ENCODE measurements at regions not wholly inside any gene's neighbourhood (a gene's known extent, or its start where the extent isn't known, plus 50 kb on each side); places are given as distances from the start of the nearest gene placed in this dataset.

DNA sequence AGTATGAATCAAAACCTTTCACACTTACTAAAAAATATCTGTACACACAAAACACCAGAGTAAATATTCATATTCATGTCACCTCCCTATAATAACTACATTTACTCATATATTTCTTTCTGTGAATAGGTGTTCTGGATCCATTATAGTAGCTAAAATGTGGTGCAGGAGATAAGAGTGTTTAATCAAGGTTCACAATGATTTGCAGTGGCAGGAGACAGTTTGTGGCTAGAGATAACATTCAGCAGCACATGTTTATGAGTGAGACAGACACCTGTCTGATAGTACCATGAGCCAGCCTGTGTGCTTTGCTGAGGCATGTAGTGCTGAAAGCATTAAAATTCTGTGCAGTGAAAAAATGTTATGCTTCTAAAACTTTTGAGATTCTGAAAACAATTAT is 410.3 kb downstream of the SRGAP2C start:
- H3K4me3 ChIP-seq (ENCODE audit: insufficient read depth, low read depth, low read length): no peak overlapping the region
- in situ Hi-C loops (cut with MboI; ENCODE audit: low sequenced_read_pairs): no loop called here
- no peaks in the 10 kb centered on the region for H3K27me3 ChIP-seq (ENCODE audit: control insufficient read depth, insufficient read depth, low read length)
- no peak overlapping the region for H2BK20ac ChIP-seq (ENCODE audit: low read depth, low read length)
- no peak overlapping the region for H2AK5ac ChIP-seq (ENCODE audit: low read depth, low read length)
- ATAC-seq (ENCODE audit: low read depth) (no peak), DNase-seq (no peak)
- H2BK5ac ChIP-seq (ENCODE audit: low read depth, low read length, poor library complexity, severe bottlenecking): no peak overlapping the region
- no peaks in the 10 kb centered on the region for H3K79me1 ChIP-seq (ENCODE audit: low read depth in 1 of 2, low read length in 2 of 2)
- intact Hi-C loops (cut with micrococcal nuclease): loop anchor here (5.0 kb wide), 1 partner anchor 78 kb away; no protein-coding TSS in a partner anchor
- H2AK9ac ChIP-seq (replicated peaks; ENCODE audit: low read depth, low read length, poor library complexity): no peak overlapping the region
- TF ChIP-seq CEBPB (IDR thresholded peaks at IDR 0.05; ENCODE audit: low read depth, low read length) (no peak), FOS (IDR thresholded peaks at IDR 0.05; ENCODE audit: low read depth, low read length) (no peak), NFE2L2 (IDR thresholded peaks at IDR 0.05; ENCODE audit: low read depth, low read length) (no peak), MXI1 (IDR thresholded peaks at IDR 0.05; ENCODE audit: borderline replicate concordance, low read depth, low read length) (no peak), POLR2A (IDR thresholded peaks at IDR 0.05; ENCODE audit: low read depth, low read length) (no peak), RFX5 (IDR thresholded peaks at IDR 0.05; ENCODE audit: low read depth, low read length) (no peak), MAFK (IDR thresholded peaks at IDR 0.05; ENCODE audit: low read depth, low read length) (no peak), MAZ (IDR thresholded peaks at IDR 0.05; ENCODE audit: borderline replicate concordance, low read depth, low read length) (no peak), BHLHE40 (IDR thresholded peaks at IDR 0.05; ENCODE audit: low read depth, low read length) (no peak)
- TF ChIP-seq, protein P1, sequence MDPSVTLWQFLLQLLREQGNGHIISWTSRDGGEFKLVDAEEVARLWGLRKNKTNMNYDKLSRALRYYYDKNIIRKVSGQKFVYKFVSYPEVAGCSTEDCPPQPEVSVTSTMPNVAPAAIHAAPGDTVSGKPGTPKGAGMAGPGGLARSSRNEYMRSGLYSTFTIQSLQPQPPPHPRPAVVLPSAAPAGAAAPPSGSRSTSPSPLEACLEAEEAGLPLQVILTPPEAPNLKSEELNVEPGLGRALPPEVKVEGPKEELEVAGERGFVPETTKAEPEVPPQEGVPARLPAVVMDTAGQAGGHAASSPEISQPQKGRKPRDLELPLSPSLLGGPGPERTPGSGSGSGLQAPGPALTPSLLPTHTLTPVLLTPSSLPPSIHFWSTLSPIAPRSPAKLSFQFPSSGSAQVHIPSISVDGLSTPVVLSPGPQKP (IDR thresholded peaks at IDR 0.05; ENCODE audit: borderline replicate concordance, low read depth, low read length): no peak
- TF ChIP-seq, protein P2, sequence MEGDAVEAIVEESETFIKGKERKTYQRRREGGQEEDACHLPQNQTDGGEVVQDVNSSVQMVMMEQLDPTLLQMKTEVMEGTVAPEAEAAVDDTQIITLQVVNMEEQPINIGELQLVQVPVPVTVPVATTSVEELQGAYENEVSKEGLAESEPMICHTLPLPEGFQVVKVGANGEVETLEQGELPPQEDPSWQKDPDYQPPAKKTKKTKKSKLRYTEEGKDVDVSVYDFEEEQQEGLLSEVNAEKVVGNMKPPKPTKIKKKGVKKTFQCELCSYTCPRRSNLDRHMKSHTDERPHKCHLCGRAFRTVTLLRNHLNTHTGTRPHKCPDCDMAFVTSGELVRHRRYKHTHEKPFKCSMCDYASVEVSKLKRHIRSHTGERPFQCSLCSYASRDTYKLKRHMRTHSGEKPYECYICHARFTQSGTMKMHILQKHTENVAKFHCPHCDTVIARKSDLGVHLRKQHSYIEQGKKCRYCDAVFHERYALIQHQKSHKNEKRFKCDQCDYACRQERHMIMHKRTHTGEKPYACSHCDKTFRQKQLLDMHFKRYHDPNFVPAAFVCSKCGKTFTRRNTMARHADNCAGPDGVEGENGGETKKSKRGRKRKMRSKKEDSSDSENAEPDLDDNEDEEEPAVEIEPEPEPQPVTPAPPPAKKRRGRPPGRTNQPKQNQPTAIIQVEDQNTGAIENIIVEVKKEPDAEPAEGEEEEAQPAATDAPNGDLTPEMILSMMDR (conservative IDR thresholded peaks at IDR 0.05; ENCODE audit: low read depth, low read length): no peak
- no peak overlapping the region for H2AFZ ChIP-seq (replicated peaks; ENCODE audit: low read length, poor library complexity)
- H3K4me2 ChIP-seq (ENCODE audit: low read depth, low read length): no peak overlapping the region
- ChIA-PET CTCF (no interaction called here), POLR2A (ENCODE audit: unreplicated experiment) (no interaction called here)
- no peak overlapping the region for H4K8ac ChIP-seq (ENCODE audit: low read depth in 2 of 2, low read length in 2 of 2)
- no peaks in the 10 kb centered on the region for H4K20me1 ChIP-seq (ENCODE audit: insufficient read depth, low read length)
- H3K36me3 ChIP-seq (ENCODE audit: control insufficient read depth, insufficient read depth, low read length): no peaks in the 10 kb centered on the region
- no peaks in the 10 kb centered on the region for H3K4me1 ChIP-seq (ENCODE audit: control insufficient read depth, insufficient read depth, low read length)
- no peaks in the 10 kb centered on the region for H3K9me1 ChIP-seq (ENCODE audit: insufficient read depth, low read length)
- H2BK15ac ChIP-seq (ENCODE audit: low read depth, low read length): no peak overlapping the region
- H3K4ac ChIP-seq (ENCODE audit: low read depth, low read length): no peak overlapping the region
- no peaks in the 10 kb centered on the region for H3K9me3 ChIP-seq (ENCODE audit: control insufficient read depth, insufficient read depth, low read length)
- H3K18ac ChIP-seq (ENCODE audit: low read depth, low read length): no peak overlapping the region
- H3K56ac ChIP-seq (ENCODE audit: extremely low read depth, insufficient read depth, low read length): no peak overlapping the region
- no peak overlapping the region for H2BK120ac ChIP-seq (ENCODE audit: low read depth, low read length)
- no peak overlapping the region for H3K9ac ChIP-seq (ENCODE audit: low read depth, low read length)
- no TSS peak for BruUV-seq (replicated peaks)
- no peak overlapping the region for H4K5ac ChIP-seq (ENCODE audit: low read depth, low read length)
- H3K14ac ChIP-seq (replicated peaks; ENCODE audit: low read depth, low read length): no peak overlapping the region
- no peak overlapping the region for H3K27ac ChIP-seq (ENCODE audit: insufficient read depth, low read length)
- dilution Hi-C loops (cut with HindIII; ENCODE audit: low sequenced_read_pairs, unreplicated experiment): no loop called here
- no peak overlapping the region for H3K23ac ChIP-seq (ENCODE audit: low read depth, low read length)
- no peak overlapping the region for H4K91ac ChIP-seq (ENCODE audit: insufficient read depth, low read depth, low read length)
